A549 (cell line): ENCODE measurements at regions not wholly inside any gene's neighbourhood (a gene's known extent, or its start where the extent isn't known, plus 50 kb on each side); places are given as distances from the start of the nearest gene placed in this dataset.
"Not testable (repeated sequence)": the region's sequence is repeated elsewhere in the genome, so short reads cannot be mapped to it uniquely, and the experiment has no call there.

Source experiments
- CHD4 ChIP-seq: fragments of 200-600 bp; sonication (generic); IDR thresholded peaks from 2 replicates; pipeline ENCODE4 v1.6.1; 2016; ENCODE audit warnings: antibody characterized with exemption, mild to moderate bottlenecking, borderline replicate concordance
- CTCF ChIP-seq: fragments of >200 bp; sonication (Bioruptor Twin); formaldehyde crosslinking; IDR thresholded peaks from 3 replicates; pipeline ENCODE4 v1.5.1; 2016
- KDM5A ChIP-seq: fragments of 200-600 bp; sonication (generic); IDR thresholded peaks from 2 replicates; pipeline ENCODE4 v1.6.1; 2016; ENCODE audit warnings: antibody characterized with exemption, mild to moderate bottlenecking
- MAZ ChIP-seq: fragments of 150-350 bp; IDR thresholded peaks from 2 replicates; pipeline ENCODE4 v1.6.1; 2014; ENCODE audit warnings: antibody characterized with exemption, low read depth, low read length, borderline replicate concordance
- MYC ChIP-seq: IDR thresholded peaks from 2 replicates; pipeline ENCODE4 v1.6.1; 2012; ENCODE audit warnings: mild to moderate bottlenecking, inconsistent platforms, low read length, improper control_type of control experiment, borderline replicate concordance
- NPAS2 ChIP-seq: fragments of 250-450 bp; sonication (Bioruptor Pico); IDR thresholded peaks from 2 replicates; pipeline ENCODE4 v1.8.0; 2022; ENCODE audit warnings: mild to moderate bottlenecking, moderate library complexity, borderline replicate concordance
- POLR2A ChIP-seq: IDR thresholded peaks from 2 replicates; pipeline ENCODE4 v1.6.1; 2012; ENCODE audit warnings: mild to moderate bottlenecking, low read length
- RARB ChIP-seq: fragments of 250-450 bp; sonication (Bioruptor Pico); IDR thresholded peaks from 2 replicates; pipeline ENCODE4 v1.8.0; 2021; ENCODE audit warnings: mild to moderate bottlenecking, moderate library complexity
- REST ChIP-seq: fragments of 200-600 bp; sonication (generic); IDR thresholded peaks from 2 replicates; pipeline ENCODE4 v1.6.1; 2016; ENCODE audit warnings: antibody characterized with exemption, mild to moderate bottlenecking, moderate library complexity
- USF2 ChIP-seq: fragments of 450-650 bp; IDR thresholded peaks from 2 replicates; pipeline ENCODE4 v1.6.1; 2014; ENCODE audit warnings: antibody characterized with exemption
- ZNF302 ChIP-seq: fragments of 250-450 bp; sonication (Bioruptor Pico); IDR thresholded peaks from 2 replicates; pipeline ENCODE4 v1.9.0; 2021; ENCODE audit warnings: inconsistent platforms, mild to moderate bottlenecking, moderate library complexity

- not testable (repeated sequence) for TF ChIP-seq ZNF302 (CRISPR knock-in tag); CTCF; USF2; POLR2A; CHD4; NPAS2 (CRISPR knock-in tag); MAZ; RARB; MYC; KDM5A; REST
These were observed 62.1 kb upstream of the NAPEPLD start for GRCh38 chr7:103211049-103211448.
